Tibial nerve (tissue), 4 donors: ENCODE measurements at regions not wholly inside any gene's neighbourhood (a gene's known extent, or its start where the extent isn't known, plus 50 kb on each side); places are given as distances from the start of the nearest gene placed in this dataset.
"Not testable (repeated sequence)": the region's sequence is repeated elsewhere in the genome, so short reads cannot be mapped to it uniquely, and the experiment has no call there.

ENCODE experiments used
- CTCF ChIP-seq, 5 experiments: fragments of 200-600 bp in 3 of 5; fragments of 450-650 bp in 2 of 5; sonication (generic) in 3 of 5; IDR thresholded peaks; one replicate each; pipeline ENCODE4 v1.5.1; 2016 to 2019; ENCODE audit warnings: antibody characterized with exemption in 5 of 5, mild to moderate bottlenecking in 3 of 5, moderate library complexity in 2 of 5
- EP300 ChIP-seq, 2 donors: sonication (generic); formaldehyde crosslinking; IDR thresholded peaks; one replicate each; pipeline ENCODE4 v1.6.1; 2017; ENCODE audit warnings: antibody characterized with exemption in 2 of 2, mild to moderate bottlenecking in 1 of 2
- POLR2A ChIP-seq, 2 donors: fragments of 450-650 bp; IDR thresholded peaks; one replicate each; pipeline ENCODE4 v1.6.1; 2017; ENCODE audit warnings: antibody characterized with exemption in 2 of 2, mild to moderate bottlenecking in 2 of 2, moderate library complexity in 2 of 2

DNA sequence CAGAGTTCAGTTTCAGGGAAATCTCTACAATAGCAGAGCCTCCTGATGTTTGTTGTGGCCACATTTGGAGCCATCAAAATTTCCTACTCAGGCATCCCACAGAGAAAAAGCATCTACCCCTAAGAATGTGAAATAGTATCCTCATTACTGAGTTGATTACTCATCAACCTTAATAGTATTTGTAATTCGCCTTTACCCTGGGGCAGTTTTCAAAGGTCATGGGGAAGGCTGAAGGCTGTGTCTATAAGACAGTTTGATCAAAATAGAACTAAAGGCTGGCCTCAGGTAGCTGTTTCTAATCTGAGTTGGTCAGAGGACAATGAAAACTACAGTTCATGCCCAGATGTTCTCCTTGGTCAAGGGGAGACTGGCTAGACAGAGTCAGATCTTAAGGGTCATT is 189.7 kb downstream of the ZNF92 start:
- TF ChIP-seq POLR2A, CTCF, EP300 (IDR thresholded peaks at IDR 0.05): not testable (repeated sequence)
